Endothelial cell of umbilical vein (primary cell): ENCODE measurements at regions not wholly inside any gene's neighbourhood (a gene's known extent, or its start where the extent isn't known, plus 50 kb on each side); places are given as distances from the start of the nearest gene placed in this dataset.

Experiments
- BruUV-seq: library from RNA; stranded (reverse); fragments of 400-500 nt; replicated peaks from 2 replicates; lab custom pipeline; 2021; lab: Mats Ljungman, UMichigan
- CTCF ChIA-PET: fragments of 300-600, 350-600 bp; sonication (Branson Sonifier 250); formaldehyde crosslinking; loops from one replicate; lab custom pipeline; 2021; ENCODE audit warnings: antibody characterized with exemption, inconsistent platforms; lab: Charles Lee
- POLR2A ChIA-PET: fragments of 300-600, 350-600 bp; sonication (Branson Sonifier 250); formaldehyde crosslinking; loops from one replicate; lab custom pipeline; 2021; ENCODE audit warnings: antibody characterized with exemption, inconsistent platforms; lab: Charles Lee
- DNase-seq: peaks from one replicate; pipeline ENCODE4 v3.0.0-alpha.2; 2011; ENCODE audit warnings: low read depth, low spot score
- FAIRE-seq: peaks from 2 replicates; lab custom pipeline; 2011; peaks lifted over from hg19 to GRCh38; lab: Jason Lieb, UNC
- H2AFZ ChIP-seq: 2 replicates; pipeline ENCODE4 v1.6.0; 2012; ENCODE audit warnings: low read depth, low read length, control low read depth, inconsistent platforms
- H3K27ac ChIP-seq: 2 replicates; pipeline ENCODE4 v1.5.1; 2011; ENCODE audit warnings: low read depth, mild to moderate bottlenecking, control low read depth, low read length, moderate library complexity; ENCODE audit not compliant: insufficient read depth
- H3K27me3 ChIP-seq, 2 experiments: 2 replicates each; pipeline versions ENCODE4 v1.6.0 to v1.6.1; 2011; ENCODE audit warnings: low read length in 2 of 2, mixed read lengths in 1 of 2; ENCODE audit not compliant: control insufficient read depth in 2 of 2, insufficient read depth in 2 of 2
- H3K36me3 ChIP-seq, 2 experiments: 2 replicates in 1 of 2; 3 replicates in 1 of 2; pipeline ENCODE4 v1.5.1; 2011; ENCODE audit warnings: low read length in 2 of 2, mild to moderate bottlenecking in 1 of 2, moderate library complexity in 1 of 2; ENCODE audit not compliant: control insufficient read depth in 2 of 2, insufficient read depth in 2 of 2; ENCODE audit errors: extremely low read depth in 1 of 2
- H3K4me1 ChIP-seq: 3 replicates; pipeline ENCODE4 v1.5.1; 2011; ENCODE audit warnings: mild to moderate bottlenecking, low read length; ENCODE audit not compliant: control insufficient read depth, insufficient read depth; ENCODE audit errors: extremely low read depth
- H3K4me2 ChIP-seq: 2 replicates; pipeline ENCODE4 v1.6.1; 2011; ENCODE audit warnings: low read length, control low read depth, mixed read lengths; ENCODE audit not compliant: insufficient read depth
- H3K4me3 ChIP-seq, 3 experiments: fragments of 200-600 bp in 1 of 3; sonication (generic), shearing (Covaris generic) in 1 of 3; replicated peaks in 1 of 3; 2 replicates each; pipeline ENCODE4 v1.5.1; 2011 to 2016; ENCODE audit warnings: control low read depth in 3 of 3, low read length in 3 of 3, mild to moderate bottlenecking in 2 of 3, inconsistent platforms in 1 of 3, low read depth in 1 of 3, moderate library complexity in 1 of 3; ENCODE audit not compliant: insufficient read depth in 1 of 3
- H3K79me2 ChIP-seq: 2 replicates; pipeline ENCODE4 v1.6.0; 2012; ENCODE audit warnings: low read length, inconsistent platforms; ENCODE audit not compliant: control insufficient read depth, insufficient read depth
- H3K9ac ChIP-seq: replicated peaks from 2 replicates; pipeline ENCODE3; 2011; ENCODE audit warnings: low read length, control low read depth; ENCODE audit not compliant: insufficient read depth; ENCODE audit errors: extremely low read depth
- H3K9me1 ChIP-seq: replicated peaks from 3 replicates; pipeline ENCODE4 v1.6.0; 2011; ENCODE audit warnings: mild to moderate bottlenecking, low read length; ENCODE audit not compliant: control insufficient read depth, insufficient read depth; ENCODE audit errors: extremely low read depth
- H3K9me3 ChIP-seq: replicated peaks from 2 replicates; pipeline ENCODE4 v1.5.1; 2012; ENCODE audit warnings: low read length, inconsistent platforms; ENCODE audit not compliant: control insufficient read depth, insufficient read depth
- H4K20me1 ChIP-seq: replicated peaks from 2 replicates; pipeline ENCODE3; 2011; ENCODE audit warnings: mild to moderate bottlenecking, low read length; ENCODE audit not compliant: control insufficient read depth, insufficient read depth; ENCODE audit errors: extremely low read depth
- EZH2 ChIP-seq: IDR thresholded peaks from 2 replicates; pipeline ENCODE4 v1.6.1; 2012; ENCODE audit warnings: borderline replicate concordance, low read depth, mild to moderate bottlenecking, moderate library complexity, low read length, inconsistent platforms; ENCODE audit not compliant: severe bottlenecking
- FOS ChIP-seq: IDR thresholded peaks from 2 replicates; pipeline ENCODE4 v1.6.1; 2011; ENCODE audit warnings: mild to moderate bottlenecking, low read length, moderate library complexity, borderline replicate concordance; ENCODE audit not compliant: insufficient read depth
- GATA2 ChIP-seq: IDR thresholded peaks from 2 replicates; pipeline ENCODE4 v1.7.0; 2011; ENCODE audit warnings: low read depth, mild to moderate bottlenecking, moderate library complexity, mixed read lengths, low read length; ENCODE audit not compliant: insufficient read length, insufficient read depth
- JUN ChIP-seq: IDR thresholded peaks from 2 replicates; pipeline ENCODE4 v1.6.1; 2011; ENCODE audit warnings: borderline replicate concordance, low read depth; ENCODE audit not compliant: insufficient read length, insufficient read depth
- MYC ChIP-seq: IDR thresholded peaks from one replicate; pipeline ENCODE4 v1.6.1; 2011; ENCODE audit warnings: mild to moderate bottlenecking, low read depth, low read length
- POLR2A ChIP-seq: IDR thresholded peaks from 2 replicates; pipeline ENCODE4 v1.6.1; 2012; ENCODE audit warnings: low read depth, mild to moderate bottlenecking, control low read depth, low read length
- POLR2AphosphoS5 ChIP-seq: IDR thresholded peaks from 2 replicates; pipeline ENCODE4 v1.6.1; 2012; ENCODE audit warnings: low read depth, mild to moderate bottlenecking, control low read depth, low read length, moderate library complexity; ENCODE audit not compliant: insufficient read depth
- dilution Hi-C: fragments of 300-500 bp; cut with MboI; formaldehyde crosslinking; loops from one replicate; pipeline ENCODE4 v1.15.0; 2019; ENCODE audit warnings: low sequenced_read_pairs; ENCODE audit not compliant: extremely low pct_ligation_motif_present
- intact Hi-C: fragments of 100-400 bp; cut with micrococcal nuclease; formaldehyde crosslinking; loops from one replicate; pipeline ENCODE4 v1.10.0; 2022
- TF ChIP-seq, protein P1 (sequence below), 2 donors: IDR thresholded peaks; 1 replicate in 1 of 2; 2 replicates in 1 of 2; pipeline ENCODE4 v1.5.1; 2011; ENCODE audit warnings: low read length in 2 of 2, mild to moderate bottlenecking in 2 of 2, moderate library complexity in 2 of 2, control low read depth in 1 of 2, inconsistent platforms in 1 of 2, low read depth in 1 of 2; ENCODE audit not compliant: insufficient read depth in 1 of 2; ENCODE audit errors: extremely low read depth in 1 of 2
- TF ChIP-seq, protein P2 (sequence below): IDR thresholded peaks from 2 replicates; pipeline ENCODE4 v1.6.1; 2011; ENCODE audit not compliant: insufficient read depth, insufficient read length

DNA sequence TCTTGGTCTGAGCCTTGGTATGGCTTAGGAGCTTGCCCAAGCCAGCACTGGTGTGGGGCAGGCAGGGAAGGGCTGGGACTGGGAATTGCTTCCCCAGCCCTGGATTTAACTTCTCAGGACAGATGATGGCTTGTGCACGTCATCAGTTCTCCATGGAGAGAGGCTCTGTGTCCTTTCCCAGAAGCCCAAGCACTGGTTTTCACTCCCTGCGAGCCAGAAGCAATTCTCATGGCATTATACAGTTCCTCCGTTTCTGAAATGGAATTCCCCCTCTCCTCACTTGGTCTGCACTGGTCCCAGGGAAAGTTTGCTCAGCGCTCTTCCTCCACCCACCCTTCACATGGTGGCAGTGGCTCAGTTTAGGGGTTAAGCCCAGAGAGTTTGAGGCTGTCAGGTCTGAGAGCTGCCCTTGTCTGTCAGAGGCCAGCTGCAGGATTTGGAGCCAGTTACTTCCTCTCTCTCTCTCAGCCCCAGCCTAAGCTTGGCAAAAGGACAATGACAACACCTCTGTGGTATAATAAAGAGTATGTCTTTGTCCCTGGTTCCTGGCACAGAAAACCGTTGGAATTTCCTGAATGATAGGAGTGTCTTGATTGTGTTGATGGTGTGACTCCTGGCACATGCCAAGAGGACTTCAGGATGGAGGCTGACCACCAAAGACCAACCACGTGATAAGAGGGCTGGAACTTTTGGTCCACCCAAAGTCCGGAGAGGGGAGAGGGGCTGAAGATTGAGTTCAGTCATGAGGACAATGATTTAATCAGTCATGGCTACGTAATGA lies 219.6 kb upstream of the TNRC6C start:
- FAIRE-seq (no peak), DNase-seq (no peak)
- H3K79me2 ChIP-seq, result no peaks in the 10 kb centered on the region
- no peaks in the 10 kb centered on the region for H3K9me3 ChIP-seq
- no peaks in the 10 kb centered on the region for H3K9me1 ChIP-seq
- no peaks in the 10 kb centered on the region for H3K4me1 ChIP-seq
- H3K4me3 ChIP-seq, result no peak overlapping the region
- H3K27ac ChIP-seq, result no peak overlapping the region
- no peaks in the 10 kb centered on the region for H3K36me3 ChIP-seq
- dilution Hi-C loops, result no loop called here
- TF ChIP-seq FOS (no peak), POLR2AphosphoS5 (no peak), GATA2 (no peak), MYC (no peak), EZH2 (no peak), POLR2A (no peak), JUN (no peak)
- TF ChIP-seq, protein P1, sequence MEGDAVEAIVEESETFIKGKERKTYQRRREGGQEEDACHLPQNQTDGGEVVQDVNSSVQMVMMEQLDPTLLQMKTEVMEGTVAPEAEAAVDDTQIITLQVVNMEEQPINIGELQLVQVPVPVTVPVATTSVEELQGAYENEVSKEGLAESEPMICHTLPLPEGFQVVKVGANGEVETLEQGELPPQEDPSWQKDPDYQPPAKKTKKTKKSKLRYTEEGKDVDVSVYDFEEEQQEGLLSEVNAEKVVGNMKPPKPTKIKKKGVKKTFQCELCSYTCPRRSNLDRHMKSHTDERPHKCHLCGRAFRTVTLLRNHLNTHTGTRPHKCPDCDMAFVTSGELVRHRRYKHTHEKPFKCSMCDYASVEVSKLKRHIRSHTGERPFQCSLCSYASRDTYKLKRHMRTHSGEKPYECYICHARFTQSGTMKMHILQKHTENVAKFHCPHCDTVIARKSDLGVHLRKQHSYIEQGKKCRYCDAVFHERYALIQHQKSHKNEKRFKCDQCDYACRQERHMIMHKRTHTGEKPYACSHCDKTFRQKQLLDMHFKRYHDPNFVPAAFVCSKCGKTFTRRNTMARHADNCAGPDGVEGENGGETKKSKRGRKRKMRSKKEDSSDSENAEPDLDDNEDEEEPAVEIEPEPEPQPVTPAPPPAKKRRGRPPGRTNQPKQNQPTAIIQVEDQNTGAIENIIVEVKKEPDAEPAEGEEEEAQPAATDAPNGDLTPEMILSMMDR (IDR thresholded peaks at IDR 0.05; ENCODE audit: extremely low read depth in 1 of 2, insufficient read depth in 1 of 2, low read depth in 1 of 2, low read length in 2 of 2), result no peak
- TF ChIP-seq, protein P2, sequence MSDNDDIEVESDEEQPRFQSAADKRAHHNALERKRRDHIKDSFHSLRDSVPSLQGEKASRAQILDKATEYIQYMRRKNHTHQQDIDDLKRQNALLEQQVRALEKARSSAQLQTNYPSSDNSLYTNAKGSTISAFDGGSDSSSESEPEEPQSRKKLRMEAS, result no peak
- H2AFZ ChIP-seq, result no peak overlapping the region
- intact Hi-C loops, result no loop called here
- ChIA-PET POLR2A (no interaction called here), CTCF (interaction anchor here (1.4 kb wide), 1 partner anchor 196 kb away, joined by 3 read pairs; no protein-coding TSS in a partner anchor)
- no peak overlapping the region for H3K4me2 ChIP-seq
- no peaks in the 10 kb centered on the region for H4K20me1 ChIP-seq
- peaks cover 0 to 6% of the 10 kb centered on the region in 2 experiments for H3K27me3 ChIP-seq
- H3K9ac ChIP-seq, result no peak overlapping the region
- BruUV-seq, result no TSS peak
